Nephron progenitor cell (in vitro differentiated cells): ENCODE measurements at regions not wholly inside any gene's neighbourhood (a gene's known extent, or its start where the extent isn't known, plus 50 kb on each side); places are given as distances from the start of the nearest gene placed in this dataset.

Experiments used
- DNase-seq: peaks from one replicate; pipeline ENCODE4 v3.0.0; 2021
- H3K27ac Mint-ChIP-seq: 2 replicates; pipeline ENCODE4 v1.8.0; 2021; ENCODE audit warnings: mild to moderate bottlenecking, moderate library complexity, mixed read lengths
- H3K27me3 Mint-ChIP-seq: 2 replicates; pipeline ENCODE4 v1.8.0; 2021; ENCODE audit warnings: mild to moderate bottlenecking, low read depth, mixed read lengths; ENCODE audit not compliant: poor library complexity
- H3K36me3 Mint-ChIP-seq: 2 replicates; pipeline ENCODE4 v1.8.0; 2021; ENCODE audit warnings: low read depth, mixed read lengths
- H3K4me1 Mint-ChIP-seq: 2 replicates; pipeline ENCODE4 v1.8.0; 2021; ENCODE audit warnings: mixed read lengths
- H3K4me3 Mint-ChIP-seq: 2 replicates; pipeline ENCODE4 v1.8.0; 2021; ENCODE audit warnings: mild to moderate bottlenecking, moderate library complexity, mixed read lengths
- H3K9me3 Mint-ChIP-seq: 2 replicates; pipeline ENCODE4 v1.8.0; 2021; ENCODE audit warnings: mild to moderate bottlenecking, moderate library complexity, mixed read lengths
- TF ChIP-seq, protein P1 (sequence below): fragments of 200-600 bp; sonication (generic); IDR thresholded peaks from 2 replicates; pipeline ENCODE4 v1.5.0; 2021; ENCODE audit warnings: antibody characterized with exemption

DNA sequence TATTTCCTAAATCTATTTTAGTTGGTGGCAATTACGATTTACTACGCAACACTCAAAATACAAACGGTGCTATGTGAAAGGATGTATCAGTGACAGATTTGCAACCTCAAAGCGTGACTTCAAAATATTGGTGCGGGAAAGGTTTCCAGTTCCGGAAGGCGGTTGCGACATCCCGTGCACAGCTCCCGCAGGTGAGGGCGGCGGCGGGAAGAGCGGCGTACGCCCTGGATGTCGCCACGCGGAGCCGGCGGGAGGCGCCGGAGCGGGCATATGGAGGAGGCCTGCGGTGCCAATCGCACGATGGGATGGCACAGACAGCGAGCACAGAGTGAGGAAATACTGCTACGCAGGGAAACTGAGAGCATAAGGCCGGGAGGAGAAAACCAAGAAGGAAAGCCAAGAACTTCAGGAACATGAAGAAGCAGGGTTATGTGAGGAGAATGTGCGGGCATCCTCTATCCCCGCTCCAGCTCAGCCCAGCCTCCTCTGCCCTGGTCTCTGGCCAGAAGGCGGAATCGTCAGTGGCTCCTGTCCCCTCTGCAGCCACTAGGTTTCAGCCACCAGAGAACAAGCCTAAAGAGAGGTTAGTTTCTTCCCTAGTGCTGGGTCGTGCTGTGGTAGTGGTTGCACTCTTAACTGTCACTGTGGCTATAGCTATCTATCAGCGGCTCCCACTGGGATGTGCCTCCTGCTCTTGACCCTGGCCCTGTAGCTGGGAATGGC, 378.1 kb upstream of the TLE4 start:
- no peak for DNase-seq
- Mint-ChIP-seq H3K27me3 (no peaks in the 10 kb centered on the region), H3K9me3 (no peaks in the 10 kb centered on the region), H3K4me3 (no peak overlapping the region), H3K4me1 (no peaks in the 10 kb centered on the region), H3K27ac (no peak overlapping the region), H3K36me3 (no peaks in the 10 kb centered on the region)
- TF ChIP-seq, protein P1, sequence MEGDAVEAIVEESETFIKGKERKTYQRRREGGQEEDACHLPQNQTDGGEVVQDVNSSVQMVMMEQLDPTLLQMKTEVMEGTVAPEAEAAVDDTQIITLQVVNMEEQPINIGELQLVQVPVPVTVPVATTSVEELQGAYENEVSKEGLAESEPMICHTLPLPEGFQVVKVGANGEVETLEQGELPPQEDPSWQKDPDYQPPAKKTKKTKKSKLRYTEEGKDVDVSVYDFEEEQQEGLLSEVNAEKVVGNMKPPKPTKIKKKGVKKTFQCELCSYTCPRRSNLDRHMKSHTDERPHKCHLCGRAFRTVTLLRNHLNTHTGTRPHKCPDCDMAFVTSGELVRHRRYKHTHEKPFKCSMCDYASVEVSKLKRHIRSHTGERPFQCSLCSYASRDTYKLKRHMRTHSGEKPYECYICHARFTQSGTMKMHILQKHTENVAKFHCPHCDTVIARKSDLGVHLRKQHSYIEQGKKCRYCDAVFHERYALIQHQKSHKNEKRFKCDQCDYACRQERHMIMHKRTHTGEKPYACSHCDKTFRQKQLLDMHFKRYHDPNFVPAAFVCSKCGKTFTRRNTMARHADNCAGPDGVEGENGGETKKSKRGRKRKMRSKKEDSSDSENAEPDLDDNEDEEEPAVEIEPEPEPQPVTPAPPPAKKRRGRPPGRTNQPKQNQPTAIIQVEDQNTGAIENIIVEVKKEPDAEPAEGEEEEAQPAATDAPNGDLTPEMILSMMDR: no peak

DNA sequence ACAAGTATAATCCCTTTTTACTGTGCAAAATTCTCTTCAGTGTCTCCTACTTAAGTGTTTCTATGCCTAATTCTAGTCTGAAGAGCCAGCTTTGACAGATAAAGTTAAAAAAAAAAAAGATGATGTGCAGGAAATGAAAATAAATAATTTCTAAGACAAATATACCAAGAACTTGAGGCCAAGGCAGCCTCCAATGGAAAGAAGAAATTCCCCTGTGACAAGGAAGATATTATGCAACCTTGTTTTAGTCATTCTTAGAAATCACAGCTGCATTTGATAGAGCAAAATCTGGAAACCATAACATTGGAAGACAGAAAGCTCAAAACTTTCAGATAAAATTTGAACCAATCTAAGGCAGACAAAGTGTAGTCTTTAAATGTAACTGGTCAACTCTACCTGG, 375.9 kb upstream of the TLE4 start:
- DNase-seq: no peak
- Mint-ChIP-seq H3K4me3 (no peak overlapping the region), H3K9me3 (no peaks in the 10 kb centered on the region), H3K27me3 (no peaks in the 10 kb centered on the region), H3K36me3 (no peaks in the 10 kb centered on the region), H3K27ac (no peak overlapping the region), H3K4me1 (no peaks in the 10 kb centered on the region)
- TF ChIP-seq, protein P1: no peak

DNA sequence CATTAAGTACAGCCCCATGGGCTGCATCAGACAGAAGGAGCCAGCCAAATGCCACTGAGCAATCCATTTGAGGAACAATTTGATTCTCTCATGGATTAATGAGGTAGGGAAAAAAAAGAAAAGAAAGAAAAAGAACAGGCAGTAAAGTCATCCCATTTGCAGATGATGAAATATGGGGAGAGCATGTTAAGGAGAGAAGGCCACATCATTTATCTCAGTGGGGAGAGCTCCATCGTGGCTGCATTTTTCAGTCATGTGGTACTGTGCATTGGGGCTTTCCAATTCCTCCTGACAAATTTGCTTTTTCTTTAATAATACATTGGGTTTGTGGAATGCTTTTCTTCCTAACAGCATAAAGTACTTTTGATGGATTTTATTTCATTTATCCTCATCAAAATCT, 375.2 kb upstream of the TLE4 start:
- Mint-ChIP-seq H3K36me3 (no peaks in the 10 kb centered on the region), H3K27me3 (no peaks in the 10 kb centered on the region), H3K27ac (no peak overlapping the region), H3K4me3 (no peak overlapping the region), H3K4me1 (no peaks in the 10 kb centered on the region), H3K9me3 (no peaks in the 10 kb centered on the region)
- DNase-seq: no peak
- TF ChIP-seq, protein P1: no peak

DNA sequence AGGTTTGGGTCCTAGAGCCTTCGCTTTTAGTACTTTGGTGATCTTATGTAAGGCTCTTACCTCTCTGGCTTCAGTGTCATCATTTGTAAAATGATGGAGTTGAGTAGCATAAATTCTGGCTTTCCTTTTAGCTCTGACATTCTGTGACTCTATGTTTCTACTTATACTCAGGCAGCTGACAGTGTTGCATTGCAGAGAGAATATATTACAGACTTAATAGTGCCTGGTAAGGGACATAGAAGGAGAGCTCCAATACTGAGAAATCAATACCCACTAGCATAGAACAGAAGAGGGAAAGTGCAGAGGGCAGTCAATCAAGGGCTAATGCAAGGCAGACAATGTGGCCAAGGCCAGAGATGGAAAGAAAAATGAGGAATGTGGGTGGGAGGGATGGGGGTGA, 371.4 kb upstream of the TLE4 start:
- no peaks in the 10 kb centered on the region for H3K9me3 Mint-ChIP-seq
- H3K27ac Mint-ChIP-seq: no peak overlapping the region
- TF ChIP-seq, protein P1: no peak
- no peak for DNase-seq
- H3K36me3 Mint-ChIP-seq: no peaks in the 10 kb centered on the region
- H3K27me3 Mint-ChIP-seq: no peaks in the 10 kb centered on the region
- no peak overlapping the region for H3K4me3 Mint-ChIP-seq
- H3K4me1 Mint-ChIP-seq: no peaks in the 10 kb centered on the region

DNA sequence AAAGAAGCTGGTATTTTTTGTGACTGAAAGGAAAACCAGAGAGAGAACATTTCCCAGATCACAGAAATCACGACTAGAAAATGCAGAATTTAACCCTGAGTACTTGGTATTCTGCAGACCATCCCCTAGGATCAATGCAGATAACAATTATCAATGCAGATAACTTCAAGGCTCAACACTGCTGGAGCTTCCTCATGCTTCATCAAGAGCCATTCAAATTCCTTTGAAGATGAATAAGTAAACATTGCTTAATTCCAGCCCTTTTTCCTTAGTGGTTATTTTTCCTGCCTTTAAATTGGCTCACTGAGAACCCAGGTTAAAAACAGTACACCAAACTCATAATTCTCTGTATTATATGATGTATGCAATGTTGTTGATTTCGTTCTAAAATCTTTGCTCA, 370.1 kb upstream of the TLE4 start:
- TF ChIP-seq, protein P1: no peak
- Mint-ChIP-seq H3K27ac (no peak overlapping the region), H3K4me3 (no peak overlapping the region), H3K4me1 (no peaks in the 10 kb centered on the region), H3K9me3 (no peaks in the 10 kb centered on the region), H3K27me3 (no peaks in the 10 kb centered on the region), H3K36me3 (no peaks in the 10 kb centered on the region)
- no peak for DNase-seq

DNA sequence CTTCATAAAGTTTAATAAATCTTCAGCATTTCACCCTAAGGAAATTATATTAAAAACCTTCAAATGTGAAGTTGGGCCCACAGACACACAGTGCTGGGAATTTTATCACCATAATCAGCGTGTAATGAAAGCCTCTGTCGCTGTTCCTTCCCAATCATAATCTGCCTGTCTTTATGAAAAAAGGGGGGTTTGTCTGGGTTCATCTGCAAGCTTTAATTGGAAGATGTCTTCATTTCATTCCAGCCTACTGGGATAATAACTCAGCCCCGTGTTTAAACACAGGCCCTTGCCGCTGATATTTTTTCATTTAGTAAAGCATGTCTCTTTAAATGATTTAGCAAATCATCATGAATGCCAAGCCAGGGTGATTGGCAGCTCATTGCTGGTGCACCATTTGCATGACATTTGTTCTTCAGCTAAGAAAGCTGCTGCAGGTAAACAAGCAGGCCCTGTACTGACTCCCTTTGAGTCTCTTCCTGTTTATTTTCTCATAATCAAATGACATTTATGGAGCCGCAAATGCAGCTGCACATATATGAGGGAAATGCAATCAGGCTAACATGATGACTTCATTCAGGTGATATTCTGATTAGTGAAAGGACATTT, 362.9 kb upstream of the TLE4 start:
- H3K9me3 Mint-ChIP-seq: no peaks in the 10 kb centered on the region
- no peak overlapping the region for H3K27ac Mint-ChIP-seq
- no peaks in the 10 kb centered on the region for H3K27me3 Mint-ChIP-seq
- H3K4me3 Mint-ChIP-seq: no peak overlapping the region
- no peaks in the 10 kb centered on the region for H3K4me1 Mint-ChIP-seq
- no peak for DNase-seq
- TF ChIP-seq, protein P1: no peak
- H3K36me3 Mint-ChIP-seq: no peaks in the 10 kb centered on the region
